Smooth muscle cell (in vitro differentiated cells): ENCODE measurements at regions not wholly inside any gene's neighbourhood (a gene's known extent, or its start where the extent isn't known, plus 50 kb on each side); places are given as distances from the start of the nearest gene placed in this dataset.
"Not testable (repeated sequence)": the region's sequence is repeated elsewhere in the genome, so short reads cannot be mapped to it uniquely, and the experiment has no call there.

Experiments
- DNase-seq: peaks from one replicate; lab custom pipeline; 2025; ENCODE audit not compliant: unreplicated experiment; lab: John Stamatoyannopoulos, UW
- H2AFZ ChIP-seq: fragments of 200-600 bp; sonication (generic); 2 replicates; pipeline ENCODE4 v1.6.0; 2016; ENCODE audit warnings: antibody characterized with exemption, low read depth, mild to moderate bottlenecking
- H3F3A ChIP-seq: fragments of 200-600 bp; sonication (generic); 2 replicates; pipeline ENCODE4 v1.6.0; 2017; ENCODE audit warnings: antibody characterized with exemption, low read depth
- H3K27ac ChIP-seq: fragments of 200-600 bp; sonication (generic); 2 replicates; pipeline ENCODE4 v1.5.1; 2016; ENCODE audit warnings: low read depth, mild to moderate bottlenecking
- H3K27me3 ChIP-seq: fragments of 200-600 bp; sonication (generic); 2 replicates; pipeline ENCODE4 v1.6.1; 2016; ENCODE audit warnings: low read depth, mild to moderate bottlenecking
- H3K36me3 ChIP-seq: fragments of 200-600 bp; sonication (generic); 2 replicates; pipeline ENCODE4 v1.5.1; 2016; ENCODE audit warnings: low read depth
- H3K4me1 ChIP-seq: fragments of 200-600 bp; sonication (generic); 2 replicates; pipeline ENCODE4 v1.5.1; 2016; ENCODE audit warnings: low read depth
- H3K4me2 ChIP-seq: fragments of 200-600 bp; sonication (generic); 2 replicates; pipeline ENCODE4 v1.6.0; 2016; ENCODE audit warnings: mild to moderate bottlenecking
- H3K4me3 ChIP-seq: fragments of 200-600 bp; sonication (generic); 2 replicates; pipeline ENCODE4 v1.5.1; 2016; ENCODE audit warnings: mild to moderate bottlenecking
- H3K79me2 ChIP-seq: fragments of 200-600 bp; sonication (generic); 2 replicates; pipeline ENCODE4 v1.6.0; 2016; ENCODE audit warnings: low read depth, mild to moderate bottlenecking
- H3K9ac ChIP-seq: fragments of 200-600 bp; sonication (generic); 2 replicates; pipeline ENCODE4 v1.6.0; 2016; ENCODE audit warnings: low read depth
- H3K9me3 ChIP-seq: fragments of 200-600 bp; sonication (generic); replicated peaks from 2 replicates; pipeline ENCODE4 v1.5.1; 2016; ENCODE audit warnings: low read depth
- H4K20me1 ChIP-seq: fragments of 200-600 bp; sonication (generic); 2 replicates; pipeline ENCODE4 v1.6.0; 2016; ENCODE audit warnings: low read depth
- WGBS: methylation state at CpG from one replicate; pipeline ENCODE4 v1.1.7; 2016; ENCODE audit warnings: low lambda C conversion rate; 5-methylcytosine and 5-hydroxymethylcytosine counted together
- TF ChIP-seq, protein P1 (sequence below): fragments of 200-600 bp; sonication (generic); IDR thresholded peaks from 2 replicates; pipeline ENCODE4 v1.5.1; 2017; ENCODE audit warnings: borderline replicate concordance, mild to moderate bottlenecking, antibody characterized with exemption; ENCODE audit not compliant: insufficient read depth, poor library complexity, severe bottlenecking

DNA sequence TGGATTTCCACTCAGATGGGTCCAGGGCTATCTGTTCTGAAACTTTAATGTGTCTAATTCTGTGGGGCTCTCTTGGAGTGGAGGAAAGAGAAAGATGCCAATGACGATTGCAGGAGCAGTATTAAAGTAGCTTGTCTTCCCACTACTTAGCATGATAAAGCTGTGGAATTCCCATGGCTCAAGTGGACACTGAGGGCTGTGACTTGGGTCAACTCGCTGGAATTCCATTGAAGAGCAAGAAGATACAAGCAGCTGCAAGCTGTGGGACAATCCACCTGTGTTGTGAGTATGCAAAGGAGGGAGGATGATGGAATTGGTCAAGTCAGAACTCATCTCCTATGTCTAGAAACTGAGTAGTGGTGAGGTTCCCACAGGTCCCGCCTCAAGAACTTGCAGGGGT, 154.2 kb upstream of the MINDY3 start:
- no peaks in the 10 kb centered on the region for H4K20me1 ChIP-seq
- TF ChIP-seq, protein P1, sequence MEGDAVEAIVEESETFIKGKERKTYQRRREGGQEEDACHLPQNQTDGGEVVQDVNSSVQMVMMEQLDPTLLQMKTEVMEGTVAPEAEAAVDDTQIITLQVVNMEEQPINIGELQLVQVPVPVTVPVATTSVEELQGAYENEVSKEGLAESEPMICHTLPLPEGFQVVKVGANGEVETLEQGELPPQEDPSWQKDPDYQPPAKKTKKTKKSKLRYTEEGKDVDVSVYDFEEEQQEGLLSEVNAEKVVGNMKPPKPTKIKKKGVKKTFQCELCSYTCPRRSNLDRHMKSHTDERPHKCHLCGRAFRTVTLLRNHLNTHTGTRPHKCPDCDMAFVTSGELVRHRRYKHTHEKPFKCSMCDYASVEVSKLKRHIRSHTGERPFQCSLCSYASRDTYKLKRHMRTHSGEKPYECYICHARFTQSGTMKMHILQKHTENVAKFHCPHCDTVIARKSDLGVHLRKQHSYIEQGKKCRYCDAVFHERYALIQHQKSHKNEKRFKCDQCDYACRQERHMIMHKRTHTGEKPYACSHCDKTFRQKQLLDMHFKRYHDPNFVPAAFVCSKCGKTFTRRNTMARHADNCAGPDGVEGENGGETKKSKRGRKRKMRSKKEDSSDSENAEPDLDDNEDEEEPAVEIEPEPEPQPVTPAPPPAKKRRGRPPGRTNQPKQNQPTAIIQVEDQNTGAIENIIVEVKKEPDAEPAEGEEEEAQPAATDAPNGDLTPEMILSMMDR, result no peak
- H2AFZ ChIP-seq, result no peak overlapping the region
- no peak for DNase-seq
- no peak overlapping the region for H3K4me3 ChIP-seq
- no peaks in the 10 kb centered on the region for H3F3A ChIP-seq
- H3K4me2 ChIP-seq, result no peak overlapping the region
- H3K9ac ChIP-seq, result no peak overlapping the region
- no peaks in the 10 kb centered on the region for H3K4me1 ChIP-seq
- no peak overlapping the region for H3K27ac ChIP-seq
- H3K27me3 ChIP-seq, result no peaks in the 10 kb centered on the region
- 63% methylated on average over 3 of the region's 3 CpGs for WGBS
- no peaks in the 10 kb centered on the region for H3K9me3 ChIP-seq
- H3K79me2 ChIP-seq, result no peaks in the 10 kb centered on the region
- H3K36me3 ChIP-seq, result no peaks in the 10 kb centered on the region

DNA sequence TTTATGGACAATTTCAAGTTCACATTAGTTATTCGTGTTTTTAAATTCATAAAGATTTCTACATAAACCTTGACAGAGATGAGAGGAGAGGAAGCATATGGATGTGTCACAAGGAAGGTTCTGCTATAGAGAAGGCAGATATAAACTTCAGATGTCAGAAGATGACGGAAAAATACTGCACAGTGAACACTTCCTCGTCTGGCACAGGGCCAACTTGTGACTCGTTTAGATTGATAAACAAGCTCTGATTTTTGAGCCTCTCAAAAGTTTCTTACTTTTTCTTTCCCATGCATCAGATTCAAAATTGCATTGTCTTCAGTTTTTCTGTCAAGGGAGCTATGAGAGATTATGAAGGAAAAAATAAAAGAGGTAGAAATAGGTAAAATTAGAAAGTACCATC, 156.4 kb upstream of the MINDY3 start:
- H3K4me1 ChIP-seq, result no peaks in the 10 kb centered on the region
- H3K9me3 ChIP-seq, result peaks cover 10% of the 10 kb centered on the region
- no peak overlapping the region for H3K4me2 ChIP-seq
- TF ChIP-seq, protein P1, result no peak
- no peak overlapping the region for H3K9ac ChIP-seq
- no peak overlapping the region for H3K4me3 ChIP-seq
- no peak overlapping the region for H2AFZ ChIP-seq
- no peaks in the 10 kb centered on the region for H3K27me3 ChIP-seq
- H3F3A ChIP-seq, result no peaks in the 10 kb centered on the region
- H3K36me3 ChIP-seq, result no peaks in the 10 kb centered on the region
- H4K20me1 ChIP-seq, result no peaks in the 10 kb centered on the region
- DNase-seq, result no peak
- 68% methylated on average over 4 of the region's 4 CpGs for WGBS
- H3K79me2 ChIP-seq, result no peaks in the 10 kb centered on the region
- H3K27ac ChIP-seq, result no peak overlapping the region

- no peak overlapping the region for H3K27ac ChIP-seq
- H3K9me3 ChIP-seq, result peaks cover 10% of the 10 kb centered on the region
- H3F3A ChIP-seq, result no peaks in the 10 kb centered on the region
- no peak overlapping the region for H2AFZ ChIP-seq
- no peaks in the 10 kb centered on the region for H3K4me1 ChIP-seq
- H3K4me2 ChIP-seq, result no peak overlapping the region
- no peaks in the 10 kb centered on the region for H3K36me3 ChIP-seq
- H3K9ac ChIP-seq, result no peak overlapping the region
- 0% methylated on average over 1 of the region's 1 CpG for WGBS
- no peaks in the 10 kb centered on the region for H3K79me2 ChIP-seq
- DNase-seq, result no peak
- H4K20me1 ChIP-seq, result no peaks in the 10 kb centered on the region
- H3K27me3 ChIP-seq, result no peaks in the 10 kb centered on the region
- TF ChIP-seq, protein P1, result no peak
- no peak overlapping the region for H3K4me3 ChIP-seq
Observed at GRCh38 chr10:16020836-16021235, 160.5 kb upstream of the MINDY3 start.

GRCh38 chr10:16026832-16027231, 166.5 kb upstream of the MINDY3 start:
- H2AFZ ChIP-seq, H3K9me3 ChIP-seq, H3K79me2 ChIP-seq, H3K4me3 ChIP-seq, H3F3A ChIP-seq, H3K4me2 ChIP-seq, H3K36me3 ChIP-seq, H3K27ac ChIP-seq, H4K20me1 ChIP-seq, DNase-seq, H3K4me1 ChIP-seq, H3K9ac ChIP-seq, H3K27me3 ChIP-seq: not testable (repeated sequence)
- 89% methylated on average over 14 of the region's 14 CpGs for WGBS
